ENCODE measurements at regions not wholly inside any gene's neighbourhood (a gene's known extent, or its start where the extent isn't known, plus 50 kb on each side); places are given as distances from the start of the nearest gene placed in this dataset.

- TF ChIP-seq CTCF (IDR thresholded peaks at IDR 0.05; ENCODE audit: poor library complexity, severe bottlenecking) (no peak), RAD21 (conservative IDR thresholded peaks at IDR 0.05) (no peak), EZH2 (IDR thresholded peaks at IDR 0.05; ENCODE audit: borderline replicate concordance, insufficient read depth, low read length, poor library complexity, severe bottlenecking) (no peak), POLR2AphosphoS5 (IDR thresholded peaks at IDR 0.05) (no peak)
Observed at GRCh38 chr1:81437649-81438048, 363.1 kb upstream of the ADGRL2 start.

Measured in neural cell (in vitro differentiated cells).